Liver (tissue), 3 donors: ENCODE measurements at regions not wholly inside any gene's neighbourhood (a gene's known extent, or its start where the extent isn't known, plus 50 kb on each side); places are given as distances from the start of the nearest gene placed in this dataset.

Experiments
- ATF3 ChIP-seq: IDR thresholded peaks from 2 replicates; pipeline ENCODE4 v1.6.1; 2016; ENCODE audit warnings: antibody characterized with exemption
- CTCF ChIP-seq: fragments of 150-350 bp; IDR thresholded peaks from 2 replicates; pipeline ENCODE4 v1.5.1; 2017; ENCODE audit warnings: improper control_type of control experiment, low read depth, low read length; ENCODE audit not compliant: missing input control
- FOXA1 ChIP-seq: IDR thresholded peaks from 2 replicates; pipeline ENCODE4 v1.6.1; 2016; ENCODE audit warnings: antibody characterized with exemption
- HNF4G ChIP-seq: IDR thresholded peaks from 2 replicates; pipeline ENCODE4 v1.6.1; 2016; ENCODE audit warnings: antibody characterized with exemption
- JUND ChIP-seq, 2 donors: IDR thresholded peaks; 2 replicates each; pipeline ENCODE4 v1.6.1; 2016; ENCODE audit warnings: antibody characterized with exemption in 2 of 2
- MAX ChIP-seq: IDR thresholded peaks from 2 replicates; pipeline ENCODE4 v1.6.1; 2016; ENCODE audit warnings: antibody characterized with exemption
- RAD21 ChIP-seq, 2 donors: IDR thresholded peaks; 2 replicates each; pipeline ENCODE4 v1.6.1; 2016; ENCODE audit warnings: antibody characterized with exemption in 2 of 2, mild to moderate bottlenecking in 2 of 2
- REST ChIP-seq: IDR thresholded peaks from 2 replicates; pipeline ENCODE4 v1.6.1; 2016; ENCODE audit warnings: antibody characterized with exemption, mild to moderate bottlenecking
- RXRA ChIP-seq, 2 donors: IDR thresholded peaks; 2 replicates each; pipeline ENCODE4 v1.6.1; 2017 to 2018; ENCODE audit warnings: antibody characterized with exemption in 2 of 2, mild to moderate bottlenecking in 1 of 2
- TAF1 ChIP-seq: conservative IDR thresholded peaks from 2 replicates; pipeline ENCODE4 v1.6.1; 2016; ENCODE audit warnings: antibody characterized with exemption, mild to moderate bottlenecking
- YY1 ChIP-seq: IDR thresholded peaks from 2 replicates; pipeline ENCODE4 v1.6.1; 2016; ENCODE audit warnings: antibody characterized with exemption, mild to moderate bottlenecking
- ZBTB33 ChIP-seq: IDR thresholded peaks from 2 replicates; pipeline ENCODE4 v1.6.1; 2016; ENCODE audit warnings: antibody characterized with exemption
- donor health status: healthy.
- donor health status: healthy.

GRCh38 chr20:40282941-40283340 lies 406.1 kb downstream of the MAFB start:
- TF ChIP-seq RXRA (IDR thresholded peaks at IDR 0.05) (no peak), REST (no peak), JUND (IDR thresholded peaks at IDR 0.05) (no peak), YY1 (no peak), ZBTB33 (no peak), CTCF (no peak), HNF4G (no peak), TAF1 (no peak), ATF3 (no peak), MAX (no peak), FOXA1 (no peak), RAD21 (IDR thresholded peaks at IDR 0.05) (no peak)
